Left ventricle myocardium superior (tissue), 1 donor: ENCODE measurements at regions not wholly inside any gene's neighbourhood (a gene's known extent, or its start where the extent isn't known, plus 50 kb on each side); places are given as distances from the start of the nearest gene placed in this dataset.

Experiments
- ATAC-seq: fragments of 200-7000 bp; cut with Tn5 transposase; one replicate; pipeline ENCODE4 v1.9.1; 2020; ENCODE audit warnings: mild to moderate bottlenecking, moderate library complexity
- DNase-seq: peaks from one replicate; pipeline ENCODE4 v3.0.0-alpha.2; 2020
- intact Hi-C: fragments of 100-400 bp; cut with micrococcal nuclease; formaldehyde crosslinking; loops from one replicate; pipeline ENCODE4 v1.11.0; 2022
- donor health status: DM: no; HTN: yes; CAD: no; lungs with severe emphysema.

DNA sequence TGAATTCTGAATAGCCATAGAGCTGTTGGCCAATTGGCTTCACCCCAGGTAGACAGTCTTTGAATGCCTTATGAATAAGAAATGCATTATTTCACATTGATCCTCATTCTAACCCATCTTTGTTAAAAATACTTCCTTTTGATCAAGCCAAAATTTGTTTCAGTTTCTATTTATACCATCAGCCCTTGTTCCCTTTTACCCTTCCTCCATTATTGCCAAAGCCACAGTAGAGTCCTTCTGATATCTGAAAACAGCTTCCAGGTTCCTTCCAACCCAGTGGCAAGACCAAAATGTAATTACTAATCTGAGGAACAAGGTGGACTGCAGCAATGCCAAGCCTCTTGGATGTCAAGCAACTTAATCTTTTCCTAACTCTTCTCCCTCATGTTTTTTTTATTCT lies 458.8 kb downstream of the BUD13 start:
- no peak for ATAC-seq
- intact Hi-C loops: no loop called here
- no peak for DNase-seq

DNA sequence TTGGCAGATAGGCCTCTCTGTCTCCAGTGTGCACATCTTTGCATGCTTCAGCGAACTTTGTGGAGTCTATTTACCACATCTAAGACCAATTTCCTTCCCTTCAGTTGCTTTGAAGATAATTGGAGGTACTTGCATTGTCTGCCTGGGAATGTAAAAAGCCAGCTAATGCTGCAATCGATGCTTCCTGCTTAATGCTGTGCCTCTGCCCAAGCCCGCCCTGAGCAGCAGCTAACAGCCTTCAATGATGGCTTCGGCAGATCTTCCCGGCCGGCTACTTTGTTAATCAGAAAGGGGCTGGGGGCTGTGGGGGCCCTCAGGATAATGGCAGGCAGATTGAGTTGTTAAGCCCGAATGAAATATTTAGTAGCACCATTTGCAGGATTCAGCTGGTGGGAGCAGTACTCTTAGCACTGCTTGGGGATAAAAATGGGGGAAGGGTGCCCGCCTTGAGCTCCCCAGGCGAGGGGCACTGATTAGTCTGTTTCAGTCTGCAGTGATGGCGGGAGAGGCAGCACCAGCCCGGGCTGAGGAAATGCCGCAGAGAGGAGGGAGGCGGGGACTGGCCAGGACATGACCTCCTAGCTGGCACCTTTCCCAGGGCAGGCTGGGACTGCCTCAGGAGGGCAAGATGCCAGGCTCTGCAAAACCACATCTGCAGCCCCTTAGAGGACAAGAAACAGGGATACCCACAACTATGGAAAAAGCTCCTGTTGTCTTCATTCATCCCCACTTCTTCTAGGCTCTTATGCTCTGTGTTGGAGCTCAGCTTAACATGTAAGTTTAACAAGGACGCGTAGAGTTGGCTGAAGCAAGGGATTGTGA lies 460.0 kb downstream of the BUD13 start:
- ATAC-seq (peak; percentile 98), DNase-seq (peak; percentile 91)
- intact Hi-C loops: no loop called here

DNA sequence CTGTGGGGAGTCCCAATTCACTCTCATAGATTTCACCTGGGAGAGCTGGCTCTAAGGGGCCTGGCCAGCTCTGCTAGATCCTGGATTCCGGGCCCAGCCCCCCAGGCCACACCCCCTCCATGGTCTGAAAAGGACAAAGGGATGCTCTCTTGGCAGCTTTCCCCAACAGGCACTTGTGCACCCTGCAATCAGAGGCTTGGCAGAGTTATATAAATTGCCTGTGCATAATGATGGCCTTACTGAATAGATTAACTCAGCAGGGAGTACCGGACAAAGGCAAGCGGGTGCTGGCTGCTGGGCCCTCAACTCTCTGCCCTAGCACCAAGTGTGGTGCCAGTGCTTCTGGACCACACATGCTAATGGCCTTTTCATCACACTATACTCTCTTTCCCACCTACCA lies 461.6 kb downstream of the BUD13 start:
- ATAC-seq: peak; percentile 22
- intact Hi-C loops: no loop called here
- DNase-seq: no peak

DNA sequence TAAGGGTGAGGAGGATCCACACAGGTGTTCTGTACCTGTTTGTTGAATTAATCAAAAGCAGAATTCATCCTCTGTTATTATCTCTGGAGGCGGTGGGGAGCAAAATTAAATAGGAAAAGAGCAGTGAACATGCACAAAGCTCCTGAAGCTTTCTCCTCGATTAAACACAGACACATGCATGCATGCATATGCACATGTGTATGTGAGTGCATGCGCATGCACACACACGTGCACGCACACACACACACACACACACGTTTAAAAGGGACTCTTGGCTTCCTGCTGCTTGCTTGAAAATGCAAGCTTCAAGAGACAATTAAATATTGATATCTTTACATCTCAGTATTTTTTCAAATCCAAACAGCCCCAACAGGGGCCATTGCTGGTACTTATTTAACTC lies 462.1 kb downstream of the BUD13 start:
- ATAC-seq: no peak
- intact Hi-C loops: no loop called here

DNA sequence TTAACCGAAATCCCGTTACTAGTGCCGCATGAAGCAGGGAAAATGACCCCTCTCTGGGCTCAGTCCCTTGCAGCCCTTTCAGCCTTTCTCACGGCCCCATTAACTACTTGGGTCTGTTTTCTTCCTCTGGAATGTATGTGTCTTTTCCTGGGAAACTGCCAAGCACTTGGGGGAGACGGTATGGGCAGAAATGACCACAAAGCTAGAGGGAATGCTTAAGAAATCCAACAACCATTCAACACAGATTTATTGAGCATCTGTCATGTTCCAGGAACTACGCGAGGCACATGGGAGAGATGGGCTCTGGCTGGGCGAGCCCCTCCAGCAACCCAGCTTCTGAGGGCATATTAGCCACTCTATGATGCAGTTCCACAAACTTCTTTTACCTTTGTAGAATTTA lies 462.6 kb downstream of the BUD13 start:
- intact Hi-C loops: no loop called here
- ATAC-seq (no peak), DNase-seq (no peak)

More for the DNA sequence above, 462.1 kb downstream of the BUD13 start:
- DNase-seq: no peak

GRCh38 chr11:116309446-116309845 lies 463.3 kb downstream of the BUD13 start:
- ATAC-seq (no peak), DNase-seq (no peak)
- intact Hi-C loops: no loop called here

GRCh38 chr11:116302756-116303155 lies 470.0 kb downstream of the BUD13 start:
- ATAC-seq: no peak
- intact Hi-C loops: no loop called here
- no peak for DNase-seq

DNA sequence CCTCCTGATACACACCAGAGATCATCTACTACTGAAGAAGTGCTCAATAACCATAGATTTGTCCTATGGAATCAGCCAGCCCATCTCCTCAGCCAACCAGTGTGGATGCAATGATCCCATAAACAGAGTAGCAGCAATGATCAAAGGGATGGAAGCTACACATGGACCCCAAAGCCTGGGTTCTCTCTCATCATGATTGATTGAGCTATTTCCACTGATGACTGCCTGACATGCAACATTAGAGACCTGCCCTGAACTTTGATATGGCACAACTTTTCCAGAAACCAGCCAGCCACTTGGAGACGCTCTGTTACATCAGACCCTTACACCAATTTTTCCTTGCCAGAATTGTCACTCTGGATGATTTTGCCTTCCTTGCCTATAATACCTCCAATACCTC lies 471.6 kb downstream of the BUD13 start:
- intact Hi-C loops: no loop called here
- no peak for ATAC-seq
- no peak for DNase-seq

GRCh38 chr11:116300232-116300631 lies 472.6 kb downstream of the BUD13 start:
- DNase-seq: no peak

DNA sequence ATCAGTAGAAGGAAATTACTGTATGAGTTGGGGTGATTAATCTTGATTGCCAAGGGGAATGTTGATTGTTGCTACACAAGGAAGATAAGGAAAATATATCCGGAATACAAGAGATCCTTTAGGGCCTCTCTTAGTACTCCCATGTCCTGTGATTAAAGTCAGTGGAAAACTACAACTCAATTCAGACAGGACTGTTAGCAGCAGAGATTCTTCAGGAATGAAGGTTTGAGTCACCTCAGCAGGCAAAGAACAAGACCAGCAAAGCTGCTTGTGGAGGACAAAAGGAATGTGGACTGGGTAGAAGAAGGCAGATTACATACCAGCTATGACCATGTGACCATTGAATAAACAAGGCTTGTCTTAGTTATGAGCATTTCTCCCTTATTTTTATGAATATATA lies 478.2 kb downstream of the BUD13 start:
- no peak for ATAC-seq

More at GRCh38 chr11:116300232-116300631, 472.6 kb downstream of the BUD13 start:
- ATAC-seq: no peak
- intact Hi-C loops: no loop called here

GRCh38 chr11:116287866-116288265 lies 484.9 kb downstream of the BUD13 start:
- intact Hi-C loops: no loop called here
- DNase-seq (no peak), ATAC-seq (peak; percentile 29)

More for the DNA sequence above, 478.2 kb downstream of the BUD13 start:
- no peak for DNase-seq
- intact Hi-C loops: no loop called here

GRCh38 chr11:116285026-116285425 lies 487.8 kb downstream of the BUD13 start:
- ATAC-seq (peak; percentile 58), DNase-seq (no peak)
- intact Hi-C loops: no loop called here

DNA sequence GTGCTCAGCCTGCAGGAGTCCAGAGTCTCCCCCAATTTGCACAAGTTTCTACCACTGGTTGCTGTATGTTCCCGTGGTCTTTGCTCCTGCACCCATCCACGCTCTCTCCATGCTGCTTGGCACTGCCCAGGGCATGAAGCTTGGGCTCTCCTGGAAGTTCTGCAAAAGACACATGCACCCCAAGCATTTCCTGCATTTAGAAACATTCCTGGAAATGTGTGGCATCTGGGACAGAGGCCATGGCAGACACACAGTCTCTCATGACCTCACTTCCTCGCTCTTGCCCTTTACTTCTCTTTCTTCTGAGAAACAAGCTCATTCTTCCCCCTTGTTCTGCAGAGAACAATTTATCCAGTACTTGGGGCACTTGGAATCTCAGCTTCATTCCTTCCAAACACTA lies 489.5 kb downstream of the BUD13 start:
- no peak for DNase-seq
- peak; percentile 27 for ATAC-seq
- intact Hi-C loops: no loop called here

DNA sequence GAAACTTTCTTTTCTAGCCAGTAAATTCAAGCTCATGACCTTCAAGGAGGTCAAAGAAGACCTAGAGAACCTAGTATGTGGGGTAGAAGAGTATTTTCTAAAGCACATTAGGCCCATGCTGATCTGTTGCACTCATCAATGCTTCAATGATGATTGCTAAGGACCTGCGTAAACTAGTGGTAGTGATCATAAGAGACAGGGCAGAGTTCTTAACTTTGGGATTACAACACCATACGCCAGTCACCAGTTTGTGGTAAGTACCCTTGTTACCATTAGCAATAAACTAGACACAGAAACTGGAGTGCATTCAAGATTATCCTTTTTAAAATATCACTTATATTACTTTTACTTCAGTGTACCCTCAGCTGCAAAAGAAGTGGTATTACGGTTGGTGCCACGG lies 490.3 kb downstream of the BUD13 start:
- DNase-seq (no peak), ATAC-seq (no peak)
- intact Hi-C loops: no loop called here

DNA sequence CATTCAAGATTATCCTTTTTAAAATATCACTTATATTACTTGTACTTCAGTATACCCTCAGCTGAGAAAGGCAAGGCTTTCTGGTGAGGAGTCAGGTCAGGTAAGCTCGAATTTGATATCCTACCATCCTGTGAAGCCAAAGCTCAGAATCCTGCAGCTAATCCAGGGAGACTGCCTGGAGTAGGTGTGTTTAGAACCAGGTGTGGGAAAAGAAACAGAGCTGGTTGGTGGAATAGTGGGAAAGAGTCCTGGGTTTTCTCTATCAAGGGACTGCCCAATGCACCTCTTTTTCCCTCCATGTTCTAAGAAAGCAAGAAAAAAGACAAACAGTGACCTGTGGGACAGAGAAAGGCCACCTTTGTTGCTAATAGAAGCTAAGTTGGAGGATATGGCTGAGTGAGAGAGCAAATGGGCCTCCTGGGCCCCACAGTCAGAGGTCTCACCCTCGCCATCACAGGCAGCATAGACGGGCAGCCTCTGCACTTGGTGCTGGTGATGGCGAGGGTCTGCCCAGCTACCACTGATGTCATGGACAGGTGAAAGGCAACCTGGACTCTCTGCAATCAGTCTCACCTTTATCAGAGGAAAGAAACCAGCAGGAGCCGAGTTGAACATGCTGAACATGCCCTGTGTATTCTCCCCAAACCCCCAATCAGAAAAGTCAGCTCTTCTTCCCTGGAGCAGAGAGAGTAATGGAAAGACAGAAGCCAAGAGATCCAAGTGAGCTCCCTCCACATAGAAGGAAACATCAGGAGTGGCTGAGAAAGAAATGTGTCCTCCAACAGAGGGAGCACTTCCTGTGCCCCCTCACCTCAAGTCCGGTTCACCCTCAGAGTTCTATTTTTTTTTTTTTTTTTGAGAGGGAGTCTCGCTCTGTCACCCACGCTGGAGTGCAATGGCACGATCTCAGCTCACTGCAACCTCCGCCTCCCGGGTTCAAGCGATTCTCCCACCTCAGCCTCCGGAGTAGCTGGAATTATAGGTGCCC lies 491.3 kb downstream of the BUD13 start:
- ATAC-seq: no peak

GRCh38 chr11:116279511-116279910 lies 493.3 kb downstream of the BUD13 start:
- DNase-seq (no peak), ATAC-seq (no peak)
- intact Hi-C loops: loop anchor here (5.0 kb wide), 1 partner anchor 957 kb away; no protein-coding TSS in a partner anchor

More for the DNA sequence above, 491.3 kb downstream of the BUD13 start:
- no peak for DNase-seq
- intact Hi-C loops: no loop called here

DNA sequence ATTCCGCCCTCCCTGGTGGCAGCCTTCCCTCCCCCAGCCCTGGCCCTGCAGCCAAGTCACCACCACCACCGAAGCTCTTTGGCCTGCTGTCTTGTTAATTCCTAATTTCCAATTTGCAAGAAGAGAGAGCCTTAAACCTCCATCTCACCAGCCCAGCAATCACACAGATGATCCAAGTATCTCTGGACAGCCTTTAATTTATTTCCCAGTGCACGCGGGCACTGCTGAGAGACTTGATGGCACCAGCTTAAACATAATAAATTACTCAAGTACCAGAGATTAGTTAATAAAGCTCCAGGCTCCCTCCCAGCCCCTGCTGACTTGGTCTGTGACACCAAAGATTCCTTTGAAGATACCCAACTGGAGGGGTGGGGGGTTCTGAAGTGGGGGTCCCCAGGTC lies 494.7 kb downstream of the BUD13 start:
- DNase-seq (no peak), ATAC-seq (no peak)
- intact Hi-C loops: loop anchor here (5.0 kb wide), 1 partner anchor 956 kb away; no protein-coding TSS in a partner anchor

- intact Hi-C loops: loop anchor here (5.0 kb wide), 1 partner anchor 954 kb away; no protein-coding TSS in a partner anchor
- DNase-seq (peak; percentile 84), ATAC-seq (peak; percentile 88)
These were observed 496.4 kb downstream of the BUD13 start for GRCh38 chr11:116276051-116277044.

DNA sequence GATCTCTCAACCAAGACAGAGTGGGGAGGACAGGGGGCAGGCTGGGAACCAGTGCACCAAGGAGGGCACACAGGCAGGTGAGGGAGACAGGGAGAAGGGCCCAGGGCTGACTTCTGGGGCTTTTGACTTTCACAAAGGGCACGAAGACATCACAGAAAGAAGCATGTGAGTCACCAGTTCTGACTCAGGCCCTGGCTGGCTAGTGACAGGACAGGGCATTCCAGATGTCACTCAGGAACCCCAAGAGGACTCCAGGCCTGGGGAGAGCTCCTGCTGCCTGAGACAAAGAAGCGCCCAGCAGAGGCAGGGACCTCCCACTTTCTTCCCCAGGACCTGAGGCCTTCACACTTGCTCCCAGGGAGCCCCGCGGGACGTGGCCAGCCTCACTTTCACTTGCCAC lies 497.2 kb downstream of the BUD13 start:
- no peak for DNase-seq
- intact Hi-C loops: loop anchor here (5.0 kb wide), 1 partner anchor 953 kb away; no protein-coding TSS in a partner anchor
- ATAC-seq: no peak
